HepG2 (cell line): ENCODE measurements at regions not wholly inside any gene's neighbourhood (a gene's known extent, or its start where the extent isn't known, plus 50 kb on each side); places are given as distances from the start of the nearest gene placed in this dataset.

Experiments
- CBX1 ChIP-seq: IDR thresholded peaks from one replicate; pipeline ENCODE4 v1.6.1; 2016; ENCODE audit warnings: antibody characterized with exemption, low read depth
- ETV6 ChIP-seq: sonication (generic); formaldehyde crosslinking; conservative IDR thresholded peaks from 2 replicates; pipeline ENCODE4 v1.4.0; 2020; ENCODE audit warnings: missing genetic modification reagents
- HMG20B ChIP-seq: conservative IDR thresholded peaks from 2 replicates; pipeline ENCODE4 v1.6.1; 2016; ENCODE audit warnings: missing genetic modification reagents, missing compliant biosample characterization
- PHF20 ChIP-seq: sonication (generic); formaldehyde crosslinking; IDR thresholded peaks from 2 replicates; pipeline ENCODE4 v1.5.0; 2020; ENCODE audit warnings: mild to moderate bottlenecking, missing genetic modification reagents
- PRPF4 ChIP-seq: fragments of 200-400 bp; formaldehyde crosslinking; IDR thresholded peaks from 2 replicates; pipeline ENCODE4 v1.6.1; 2016; ENCODE audit warnings: low read length, low read depth; ENCODE audit not compliant: poor library complexity, severe bottlenecking
- ZFP1 ChIP-seq: IDR thresholded peaks from 2 replicates; pipeline ENCODE4 v1.6.1; 2016
- ZFY ChIP-seq: sonication (generic); formaldehyde crosslinking; IDR thresholded peaks from 2 replicates; pipeline ENCODE4 v1.4.0; 2020; ENCODE audit warnings: missing genetic modification reagents
- ZNF232 ChIP-seq: sonication (generic); formaldehyde crosslinking; IDR thresholded peaks from 2 replicates; pipeline ENCODE4 v1.4.0; 2020; ENCODE audit warnings: missing genetic modification reagents, borderline replicate concordance
- TF ChIP-seq, protein P1 (sequence below): sonication (generic); formaldehyde crosslinking; IDR thresholded peaks from 2 replicates; pipeline ENCODE4 v1.9.0; 2021; ENCODE audit warnings: missing genetic modification reagents, borderline replicate concordance
- TF ChIP-seq, protein P2 (sequence below): sonication (generic); formaldehyde crosslinking; IDR thresholded peaks from 2 replicates; pipeline ENCODE4 v1.4.0; 2020; ENCODE audit warnings: mild to moderate bottlenecking, missing genetic modification reagents
- TF ChIP-seq, protein P3 (sequence below): sonication (generic); formaldehyde crosslinking; IDR thresholded peaks from 2 replicates; pipeline ENCODE4 v1.8.0; 2022; ENCODE audit warnings: missing genetic modification reagents, low read depth, mild to moderate bottlenecking, borderline replicate concordance
- TF ChIP-seq, protein P4 (sequence below): fragments of 450-650 bp; IDR thresholded peaks from 2 replicates; pipeline ENCODE4 v1.6.1; 2016

DNA sequence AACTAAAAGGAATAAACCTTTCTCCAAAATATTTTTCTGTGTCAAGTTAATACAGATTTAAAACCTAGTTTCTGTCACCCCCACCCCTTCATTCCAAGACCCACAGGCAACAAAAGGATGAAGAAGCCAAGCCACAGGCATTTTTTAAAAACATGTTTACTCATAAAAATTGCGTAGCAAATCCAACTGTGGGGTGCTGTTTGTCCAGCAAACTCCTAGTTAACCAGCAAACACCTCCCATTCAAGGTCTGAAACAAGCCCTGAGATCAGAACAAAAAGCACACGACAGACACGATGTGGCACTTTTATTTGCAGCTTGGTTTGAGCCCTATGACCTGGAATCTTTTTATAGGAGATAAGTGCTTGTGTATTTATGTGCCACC lies 149.9 kb upstream of the CAMK1G start (continued):
- TF ChIP-seq, protein P1, sequence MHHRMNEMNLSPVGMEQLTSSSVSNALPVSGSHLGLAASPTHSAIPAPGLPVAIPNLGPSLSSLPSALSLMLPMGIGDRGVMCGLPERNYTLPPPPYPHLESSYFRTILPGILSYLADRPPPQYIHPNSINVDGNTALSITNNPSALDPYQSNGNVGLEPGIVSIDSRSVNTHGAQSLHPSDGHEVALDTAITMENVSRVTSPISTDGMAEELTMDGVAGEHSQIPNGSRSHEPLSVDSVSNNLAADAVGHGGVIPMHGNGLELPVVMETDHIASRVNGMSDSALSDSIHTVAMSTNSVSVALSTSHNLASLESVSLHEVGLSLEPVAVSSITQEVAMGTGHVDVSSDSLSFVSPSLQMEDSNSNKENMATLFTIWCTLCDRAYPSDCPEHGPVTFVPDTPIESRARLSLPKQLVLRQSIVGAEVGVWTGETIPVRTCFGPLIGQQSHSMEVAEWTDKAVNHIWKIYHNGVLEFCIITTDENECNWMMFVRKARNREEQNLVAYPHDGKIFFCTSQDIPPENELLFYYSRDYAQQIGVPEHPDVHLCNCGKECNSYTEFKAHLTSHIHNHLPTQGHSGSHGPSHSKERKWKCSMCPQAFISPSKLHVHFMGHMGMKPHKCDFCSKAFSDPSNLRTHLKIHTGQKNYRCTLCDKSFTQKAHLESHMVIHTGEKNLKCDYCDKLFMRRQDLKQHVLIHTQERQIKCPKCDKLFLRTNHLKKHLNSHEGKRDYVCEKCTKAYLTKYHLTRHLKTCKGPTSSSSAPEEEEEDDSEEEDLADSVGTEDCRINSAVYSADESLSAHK (CRISPR knock-in tag), result no peak
- no peak for TF ChIP-seq CBX1
- TF ChIP-seq PHF20 (CRISPR knock-in tag), result no peak
- TF ChIP-seq, protein P2, sequence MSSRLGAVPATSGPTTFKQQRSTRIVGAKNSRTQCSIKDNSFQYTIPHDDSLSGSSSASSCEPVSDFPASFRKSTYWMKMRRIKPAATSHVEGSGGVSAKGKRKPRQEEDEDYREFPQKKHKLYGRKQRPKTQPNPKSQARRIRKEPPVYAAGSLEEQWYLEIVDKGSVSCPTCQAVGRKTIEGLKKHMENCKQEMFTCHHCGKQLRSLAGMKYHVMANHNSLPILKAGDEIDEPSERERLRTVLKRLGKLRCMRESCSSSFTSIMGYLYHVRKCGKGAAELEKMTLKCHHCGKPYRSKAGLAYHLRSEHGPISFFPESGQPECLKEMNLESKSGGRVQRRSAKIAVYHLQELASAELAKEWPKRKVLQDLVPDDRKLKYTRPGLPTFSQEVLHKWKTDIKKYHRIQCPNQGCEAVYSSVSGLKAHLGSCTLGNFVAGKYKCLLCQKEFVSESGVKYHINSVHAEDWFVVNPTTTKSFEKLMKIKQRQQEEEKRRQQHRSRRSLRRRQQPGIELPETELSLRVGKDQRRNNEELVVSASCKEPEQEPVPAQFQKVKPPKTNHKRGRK (CRISPR knock-in tag), result no peak
- TF ChIP-seq HMG20B (CRISPR knock-in tag), result no peak
- TF ChIP-seq, protein P3, sequence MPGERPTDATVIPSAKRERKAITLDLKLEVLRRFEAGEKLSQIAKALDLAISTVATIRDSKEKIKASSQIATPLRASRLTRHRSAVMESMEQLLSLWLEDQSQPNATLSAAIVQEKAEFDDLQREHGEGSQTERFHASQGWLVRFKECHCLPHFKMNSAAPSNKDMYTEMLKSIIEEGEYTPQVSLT (CRISPR knock-in tag), result no peak
- TF ChIP-seq ZNF232 (CRISPR knock-in tag), result no peak
- no peak for TF ChIP-seq ZFP1
- TF ChIP-seq, protein P4, sequence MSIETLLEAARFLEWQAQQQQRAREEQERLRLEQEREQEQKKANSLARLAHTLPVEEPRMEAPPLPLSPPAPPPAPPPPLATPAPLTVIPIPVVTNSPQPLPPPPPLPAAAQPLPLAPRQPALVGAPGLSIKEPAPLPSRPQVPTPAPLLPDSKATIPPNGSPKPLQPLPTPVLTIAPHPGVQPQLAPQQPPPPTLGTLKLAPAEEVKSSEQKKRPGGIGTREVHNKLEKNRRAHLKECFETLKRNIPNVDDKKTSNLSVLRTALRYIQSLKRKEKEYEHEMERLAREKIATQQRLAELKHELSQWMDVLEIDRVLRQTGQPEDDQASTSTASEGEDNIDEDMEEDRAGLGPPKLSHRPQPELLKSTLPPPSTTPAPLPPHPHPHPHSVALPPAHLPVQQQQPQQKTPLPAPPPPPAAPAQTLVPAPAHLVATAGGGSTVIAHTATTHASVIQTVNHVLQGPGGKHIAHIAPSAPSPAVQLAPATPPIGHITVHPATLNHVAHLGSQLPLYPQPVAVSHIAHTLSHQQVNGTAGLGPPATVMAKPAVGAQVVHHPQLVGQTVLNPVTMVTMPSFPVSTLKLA, result no peak
- TF ChIP-seq ZFY (CRISPR knock-in tag), result no peak
- no peak for TF ChIP-seq ETV6 (CRISPR knock-in tag)
- TF ChIP-seq PRPF4, result no peak
